ENCODE measurements at regions not wholly inside any gene's neighbourhood (a gene's known extent, or its start where the extent isn't known, plus 50 kb on each side); places are given as distances from the start of the nearest gene placed in this dataset.

DNA sequence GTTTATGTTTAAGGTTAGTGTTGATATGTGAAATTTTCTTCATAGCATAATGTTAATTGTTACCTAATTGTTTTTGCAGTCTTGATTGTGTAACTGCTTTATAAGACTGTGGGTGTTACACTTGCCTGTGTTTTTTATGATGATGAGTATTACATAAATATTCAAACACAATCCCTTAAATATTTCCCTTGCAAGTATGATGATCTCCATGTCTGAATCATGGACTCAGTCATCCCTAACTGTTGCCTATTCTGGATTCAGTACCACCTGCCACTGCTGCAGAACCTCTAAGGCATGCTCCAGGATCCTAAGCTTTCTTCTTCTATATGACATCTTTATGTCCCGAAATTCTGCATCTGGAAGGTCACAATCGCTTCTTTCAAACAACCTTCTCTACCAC is 246.3 kb upstream of the CLEC14A start:
- DNase-seq, result peak in 1 of 2 experiments; percentile 2

DNA sequence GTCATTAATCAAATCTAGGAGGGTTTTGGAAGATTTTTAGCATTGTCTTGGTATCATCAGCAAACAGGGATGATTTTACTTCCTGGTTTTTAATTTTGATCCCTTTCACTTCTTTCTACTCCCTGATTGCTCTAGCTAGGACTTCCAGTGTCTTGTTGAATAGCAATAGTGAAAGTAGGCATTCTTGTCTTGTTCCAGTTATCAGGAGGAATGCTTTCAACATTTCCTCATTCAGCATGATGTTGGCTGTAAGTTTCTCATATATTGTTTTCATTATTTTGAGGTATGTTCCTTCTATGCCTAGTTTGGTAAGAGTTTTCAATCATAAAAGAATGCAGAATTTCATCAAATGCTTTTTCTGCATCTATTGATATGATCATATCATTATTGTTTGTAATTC is 244.2 kb upstream of the CLEC14A start:
- DNase-seq, result no peak

DNA sequence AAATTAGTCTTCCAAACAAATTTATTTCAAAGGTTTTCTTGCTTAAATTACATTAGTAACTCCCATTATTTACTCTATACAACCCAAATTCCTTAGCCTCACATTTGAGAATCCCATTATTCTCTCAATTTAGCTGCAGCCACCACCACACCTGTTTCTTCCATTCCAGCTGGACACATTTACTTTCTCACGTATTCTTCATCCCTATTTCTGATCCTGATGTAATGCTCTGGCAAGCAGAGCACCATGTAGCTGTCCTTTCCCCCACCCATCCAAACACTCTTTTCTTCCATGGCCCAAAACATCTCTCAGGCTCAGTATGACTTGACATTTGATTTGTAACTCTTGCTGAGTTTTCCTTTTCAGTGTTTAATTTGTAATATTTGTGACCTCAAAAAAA is 240.2 kb upstream of the CLEC14A start:
- no peak for DNase-seq

DNA sequence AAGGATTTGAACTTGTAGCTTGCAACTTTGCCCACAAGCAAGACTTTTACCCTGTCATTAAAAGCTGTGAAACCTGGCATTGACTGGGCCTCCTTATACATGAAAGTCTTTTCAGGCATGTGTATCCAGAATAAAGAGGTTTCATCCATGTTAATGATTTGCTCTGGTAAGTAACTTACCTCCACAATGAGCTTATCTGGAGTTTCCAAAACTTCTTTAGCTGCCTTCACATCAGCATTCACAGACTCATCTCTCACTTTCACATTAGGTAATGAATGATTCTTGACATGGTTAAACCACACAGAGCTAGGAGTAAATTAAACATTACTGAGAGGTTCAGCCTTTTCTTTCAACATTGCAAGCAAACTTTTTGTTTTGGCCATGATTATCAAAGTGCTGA is 234.4 kb upstream of the CLEC14A start:
- DNase-seq, result no peak

DNA sequence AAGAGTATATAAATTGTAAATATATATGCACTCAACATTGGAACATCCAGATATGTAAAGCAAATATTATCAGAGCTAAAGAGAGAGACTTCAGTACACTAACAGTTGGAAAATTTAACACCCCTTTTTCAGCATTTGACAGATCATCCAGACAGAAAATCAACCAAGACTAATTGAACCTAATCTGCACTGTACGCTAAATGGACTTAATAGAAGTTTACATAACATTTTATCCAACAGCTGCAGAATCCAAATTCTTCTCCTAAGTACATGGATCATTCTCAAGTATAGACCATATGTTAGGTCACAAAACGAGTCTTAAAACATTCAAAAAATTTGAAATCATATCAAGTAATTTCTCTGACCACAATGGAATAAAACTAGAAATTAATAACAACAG is 229.1 kb upstream of the CLEC14A start:
- DNase-seq, result no peak

DNA sequence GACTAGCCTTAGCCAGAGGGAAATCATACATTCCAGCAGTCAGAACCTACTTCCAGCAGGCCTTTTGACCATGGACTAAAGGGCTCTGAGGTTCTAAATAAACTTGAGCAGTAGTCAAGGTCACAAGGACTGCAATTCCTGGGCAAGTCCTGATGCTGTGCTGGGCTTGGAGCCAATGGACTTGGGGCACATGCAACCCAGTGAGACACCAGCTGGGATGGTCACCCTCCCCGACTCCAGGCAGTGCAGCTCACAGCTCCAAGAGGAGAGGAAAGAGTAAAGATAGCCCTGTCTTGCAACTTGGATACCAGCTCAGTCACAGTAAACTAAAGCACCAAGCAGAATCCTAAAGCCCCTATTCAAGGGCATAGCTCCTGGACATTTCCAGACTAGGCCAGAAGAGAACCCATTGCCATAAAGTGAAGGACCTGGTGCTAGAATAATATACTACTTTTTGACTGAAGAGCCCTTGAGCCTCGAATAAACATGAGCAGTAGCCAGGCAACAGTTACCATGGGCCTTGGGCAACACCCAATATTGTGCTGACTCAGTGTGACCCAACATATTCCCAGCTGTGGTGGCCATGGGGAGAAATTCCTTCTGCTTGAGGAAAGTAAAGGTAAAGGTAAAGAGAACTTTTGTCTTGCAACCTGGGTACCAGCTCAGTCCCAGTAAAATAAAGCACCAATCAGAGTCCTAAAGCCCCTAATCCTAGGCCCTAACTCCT is 226.2 kb upstream of the CLEC14A start:
- DNase-seq, result no peak

DNA sequence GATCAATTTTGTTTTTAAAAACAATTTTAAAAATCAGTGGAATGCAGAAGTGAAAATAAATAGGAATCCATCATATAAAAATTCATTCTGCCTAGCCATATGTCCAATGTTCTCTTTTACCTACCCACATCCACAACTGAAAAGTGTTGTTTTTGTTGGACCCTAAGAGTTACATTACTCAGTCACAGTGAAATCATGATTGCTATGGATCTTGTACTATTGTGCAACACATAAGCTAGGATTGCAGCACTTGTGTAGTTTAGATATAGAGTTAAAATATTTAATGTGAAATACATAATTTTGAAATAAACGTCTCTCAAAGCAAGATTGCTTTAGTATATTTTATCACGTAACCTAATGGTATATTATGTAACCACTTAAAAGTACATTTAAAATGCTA is 213.3 kb upstream of the CLEC14A start:
- no peak for DNase-seq

DNA sequence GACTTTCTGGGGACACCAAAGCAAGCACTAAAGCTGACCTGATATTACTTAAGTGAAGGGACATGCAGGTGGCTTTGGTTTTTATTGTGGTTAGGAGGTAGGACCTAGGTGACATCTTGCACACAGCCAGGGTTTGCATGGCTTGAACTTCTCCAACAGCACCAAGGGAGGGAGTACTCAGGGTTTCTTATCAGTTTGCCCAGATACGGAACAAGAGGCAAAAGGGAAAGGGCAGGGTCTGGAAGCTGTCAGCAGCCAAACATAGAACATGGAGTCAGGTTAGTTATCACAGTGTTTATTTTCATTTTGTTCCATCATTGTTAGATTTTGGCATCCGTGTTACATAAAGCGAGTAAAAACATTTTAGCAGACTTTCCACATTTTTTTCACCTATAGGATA is 186.3 kb upstream of the CLEC14A start:
- no peak for DNase-seq

DNA sequence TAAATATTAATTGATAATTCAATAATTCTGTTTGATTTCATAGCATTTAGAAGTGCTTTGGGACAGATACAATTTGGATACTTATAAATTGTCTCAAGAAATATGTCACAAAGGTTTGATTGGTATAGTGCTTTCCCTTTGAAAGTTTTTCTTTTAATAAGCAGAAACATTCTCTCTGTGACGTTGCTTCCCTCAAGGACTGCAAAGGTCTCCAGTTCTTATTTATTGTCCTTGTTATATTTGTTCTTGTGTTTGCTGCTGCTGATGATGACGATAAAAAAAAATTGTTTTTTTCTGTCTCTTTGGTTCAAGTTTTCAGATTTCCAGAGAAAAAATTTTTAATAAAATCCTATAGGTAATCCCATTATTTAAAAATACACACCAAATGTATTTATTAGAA is 176.3 kb upstream of the CLEC14A start:
- no peak for DNase-seq

DNA sequence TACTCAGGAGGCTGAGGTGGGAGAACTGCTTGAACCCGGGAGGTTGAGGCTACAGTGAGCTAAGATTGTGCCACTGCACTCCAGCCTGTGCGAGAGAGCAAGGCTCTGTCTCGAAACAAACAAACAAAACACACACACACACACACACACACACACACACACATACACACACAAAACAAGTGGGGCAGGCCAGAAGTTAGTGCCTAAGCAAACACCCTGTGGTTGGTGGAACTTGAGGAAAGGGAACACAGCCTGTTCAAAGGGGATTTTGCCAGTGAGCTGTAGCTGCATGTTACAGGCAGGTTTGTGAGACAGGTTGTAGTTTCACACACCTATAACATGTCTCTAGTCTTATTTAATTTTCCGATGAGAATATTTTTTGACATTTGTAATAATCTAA is 175.3 kb upstream of the CLEC14A start:
- DNase-seq, result no peak

DNA sequence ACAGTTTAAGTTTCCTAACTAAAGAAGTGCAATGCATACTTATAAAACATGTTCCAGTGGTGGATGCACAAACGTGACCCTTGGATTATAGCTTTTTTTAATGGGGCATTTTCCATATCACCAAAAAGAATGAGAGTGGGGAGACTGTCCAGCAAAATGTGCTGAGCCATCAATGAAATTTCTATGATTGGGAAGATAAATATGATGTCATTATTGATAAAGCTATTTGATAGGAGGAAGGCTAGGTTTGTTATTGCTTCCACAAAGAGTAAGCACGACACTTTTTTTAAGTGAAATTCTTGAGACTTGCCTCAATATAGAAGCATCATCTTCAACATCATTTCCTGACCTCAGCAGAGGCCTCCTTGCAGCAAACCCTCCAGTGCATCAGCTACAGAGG is 174.6 kb upstream of the CLEC14A start:
- DNase-seq, result no peak

DNA sequence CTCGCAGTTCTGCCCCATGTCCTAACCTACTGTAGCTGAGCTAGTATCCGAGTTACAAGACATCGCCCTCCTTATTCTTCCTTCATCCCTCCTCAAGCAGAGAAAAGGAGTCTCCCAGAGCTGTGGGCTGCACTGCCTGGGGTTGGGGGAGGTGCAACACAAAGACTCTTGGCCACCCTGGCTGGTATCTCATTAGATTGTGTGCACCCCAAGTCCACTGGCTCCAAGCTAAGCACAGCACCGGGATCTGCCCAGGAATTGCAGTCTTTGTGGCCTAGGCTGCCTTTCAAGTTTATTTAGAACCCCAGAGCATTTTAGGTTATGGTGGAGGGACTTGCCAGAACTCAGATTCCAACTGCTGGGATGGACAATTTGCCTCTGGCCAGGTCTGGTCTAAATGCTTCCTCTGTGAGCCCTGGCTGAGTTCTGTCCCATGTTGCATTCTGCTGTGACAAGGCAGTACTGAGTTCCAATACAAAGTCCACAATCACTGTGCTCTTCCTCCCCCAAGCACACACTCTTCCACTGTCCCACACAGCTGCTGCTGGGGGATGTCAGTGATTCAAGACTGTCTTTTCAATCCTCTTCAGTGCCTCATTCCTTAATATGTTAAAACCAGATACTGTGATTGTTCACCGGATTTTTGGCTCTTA is 169.6 kb upstream of the CLEC14A start:
- no peak for DNase-seq

DNA sequence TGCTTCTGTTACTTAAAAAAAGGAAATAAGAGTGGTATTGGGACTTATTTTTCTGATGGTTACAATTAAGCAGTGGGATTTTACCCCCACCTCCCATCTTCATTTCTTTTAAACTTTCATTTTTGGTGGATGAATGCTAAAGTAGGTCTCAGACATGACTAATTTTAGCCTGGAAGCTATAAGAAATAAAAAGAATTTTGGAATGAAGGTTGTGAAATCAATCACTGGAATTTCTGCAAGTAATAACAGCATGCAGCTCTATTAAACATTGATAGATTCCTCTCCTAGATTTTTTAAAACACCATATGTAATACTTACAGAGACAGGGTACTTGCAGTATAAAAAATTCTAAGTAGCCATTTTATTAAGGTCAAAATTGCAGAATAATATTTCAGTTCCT is 164.2 kb upstream of the CLEC14A start:
- no peak for DNase-seq

DNA sequence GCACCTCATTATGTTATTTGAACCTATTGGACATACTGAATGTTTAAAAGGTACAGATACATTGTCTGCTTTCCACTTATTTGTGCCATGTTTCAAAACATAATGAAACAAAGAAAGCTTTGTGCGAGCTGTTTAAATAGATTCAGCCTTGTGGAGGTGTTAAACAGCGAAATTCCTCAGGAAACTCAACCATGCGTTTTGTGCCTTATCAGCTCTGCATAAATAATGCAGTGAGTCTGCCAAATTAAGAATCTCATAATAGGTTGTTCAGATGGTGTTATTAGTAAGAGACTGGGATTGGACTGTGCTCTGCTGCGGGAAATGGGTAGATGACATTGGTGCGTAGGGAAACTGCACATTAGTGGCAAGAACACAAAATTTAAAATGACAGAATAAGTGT is 163.7 kb upstream of the CLEC14A start:
- peak in 1 of 2 experiments; percentile 45 for DNase-seq

DNA sequence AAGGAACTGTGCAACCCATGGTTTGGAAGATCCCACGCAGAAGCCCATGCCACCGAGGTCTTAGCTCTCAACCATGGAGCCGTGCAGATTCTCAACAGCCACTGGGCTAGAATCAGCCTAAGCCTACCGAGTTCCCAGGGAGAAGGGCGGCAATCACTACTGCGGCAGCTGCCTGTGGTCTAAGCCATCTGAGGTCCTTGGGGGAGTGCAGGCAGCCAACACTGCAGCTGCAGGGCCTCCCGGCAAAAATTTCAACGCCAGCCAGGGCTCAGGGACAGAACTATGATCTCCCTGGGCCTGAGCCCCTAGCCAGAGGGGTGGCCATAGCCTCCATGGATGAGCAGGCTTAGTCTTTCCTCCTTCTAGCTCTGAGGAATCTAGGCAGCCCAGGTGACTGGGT is 156.8 kb upstream of the CLEC14A start:
- DNase-seq, result no peak

DNA sequence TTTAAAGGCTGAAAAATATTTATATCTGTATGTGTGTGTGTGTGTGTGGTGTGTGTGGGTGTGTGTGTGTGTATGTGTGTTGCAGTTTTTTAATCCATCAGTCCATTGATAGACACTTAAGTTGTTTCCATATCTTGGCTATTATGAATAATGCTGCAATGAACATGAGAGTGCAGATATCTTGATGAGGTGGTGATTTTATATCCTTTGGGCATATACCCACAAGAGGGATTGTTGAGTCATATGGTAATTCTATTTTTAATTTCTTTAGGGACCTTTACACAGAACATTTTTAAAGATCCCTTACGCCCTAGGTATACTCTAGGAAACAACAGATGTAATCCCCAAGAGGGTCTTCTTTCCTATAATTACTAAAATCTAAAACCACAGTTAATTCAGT is 154.5 kb upstream of the CLEC14A start:
- DNase-seq, result no peak

DNA sequence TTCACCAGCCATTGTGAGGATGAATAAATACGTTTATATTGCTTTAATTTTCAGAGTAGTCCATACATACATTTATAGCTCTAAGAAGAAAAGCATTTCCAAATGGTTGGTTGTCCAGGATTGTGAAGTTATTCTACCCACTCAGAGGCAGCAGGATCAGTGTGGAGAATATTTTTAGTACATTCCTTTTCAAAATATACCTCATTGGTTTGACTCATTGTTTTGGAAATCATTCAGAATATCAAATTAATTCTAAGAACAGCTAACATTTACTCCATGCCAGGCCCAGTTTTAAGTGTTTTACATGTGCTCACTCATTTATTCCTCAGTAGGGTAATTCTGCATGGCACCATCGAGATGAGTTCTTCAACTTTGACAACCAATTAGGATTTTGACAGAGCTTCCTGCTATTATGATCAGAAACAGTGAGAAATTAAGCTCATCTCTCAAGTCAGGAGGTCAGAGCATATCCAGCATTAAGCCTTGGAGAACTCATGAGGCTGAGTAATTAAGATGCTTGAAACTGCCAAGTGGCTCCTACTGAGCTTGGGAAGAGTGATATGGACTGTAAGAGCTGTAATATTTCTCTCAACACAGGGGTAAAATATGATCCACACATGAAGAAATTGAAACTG is 153.3 kb upstream of the CLEC14A start:
- no peak for DNase-seq

DNA sequence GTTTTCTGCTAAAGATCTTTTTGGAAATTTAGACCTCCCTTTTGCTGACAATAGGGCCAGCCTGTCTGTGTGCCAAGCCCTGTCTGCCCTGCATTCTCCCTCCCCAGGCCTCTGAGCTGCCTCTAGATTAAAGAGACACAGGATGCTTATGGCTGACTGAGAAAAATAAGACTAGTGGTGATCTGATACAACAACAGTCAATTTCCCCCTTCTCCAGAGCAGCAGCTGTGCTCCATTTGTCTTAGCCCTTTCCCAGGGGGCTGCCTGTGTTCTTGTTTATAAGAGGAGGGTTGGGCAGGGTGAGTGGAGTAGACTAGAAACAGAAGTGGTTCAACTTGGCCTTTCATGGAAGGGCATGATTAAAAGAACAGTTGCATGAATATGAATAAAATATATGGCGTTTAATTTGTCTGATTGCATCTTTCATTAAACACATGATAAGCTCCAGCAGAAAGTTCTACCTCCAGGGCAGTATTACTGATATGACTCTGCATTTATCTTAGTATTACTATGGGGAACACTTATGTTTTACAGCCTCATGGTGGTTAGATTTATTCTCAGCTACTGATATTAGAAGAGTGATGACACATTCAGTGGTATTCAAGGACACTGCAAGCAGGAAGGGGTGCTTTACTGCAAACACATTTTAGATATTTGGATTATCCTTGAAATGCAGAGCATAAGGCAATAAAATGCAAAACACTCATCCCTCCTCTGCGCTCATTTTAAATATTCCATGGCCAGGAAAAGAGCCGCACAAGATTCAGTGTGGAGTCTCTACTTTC is 150.2 kb upstream of the CLEC14A start:
- peak; percentile 61 to 74 for DNase-seq

DNA sequence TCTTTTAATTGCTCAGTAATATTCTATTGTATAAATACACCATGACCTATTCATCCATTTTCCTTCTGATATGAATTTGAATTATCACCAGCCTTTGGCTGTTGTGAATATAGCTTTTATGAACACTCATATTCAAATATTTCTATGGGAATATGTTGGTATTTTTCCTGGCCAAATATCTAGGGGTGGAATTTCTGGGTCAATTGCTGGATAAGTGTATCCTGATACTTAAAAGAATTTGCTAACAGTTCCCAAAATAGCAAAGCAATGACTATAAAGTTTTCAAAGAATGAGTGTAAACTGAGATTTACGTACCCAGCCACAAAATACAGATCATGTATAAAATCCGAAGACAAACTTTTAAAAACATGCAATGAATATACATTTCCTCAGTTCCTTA is 148.7 kb upstream of the CLEC14A start:
- no peak for DNase-seq

DNA sequence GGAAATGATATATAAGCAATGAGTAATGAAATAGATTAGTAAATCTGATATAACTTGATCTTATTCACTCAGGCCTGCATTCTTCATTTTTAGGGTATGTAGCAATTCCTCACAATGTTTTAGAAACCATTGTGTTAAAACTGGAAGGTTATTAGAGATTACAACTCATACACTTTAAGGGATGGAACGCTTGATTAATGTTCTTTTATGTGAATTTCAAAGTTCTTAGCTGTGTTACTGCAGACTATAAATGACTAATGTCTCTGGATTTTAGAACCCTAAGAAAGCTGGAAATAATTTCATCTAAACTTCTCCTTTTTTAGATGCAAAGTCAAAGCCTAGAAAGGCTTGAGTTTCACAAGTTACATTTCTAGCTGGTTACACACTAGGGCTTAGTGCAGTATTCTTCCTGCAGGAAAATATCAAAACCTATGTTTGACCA is 148.2 kb upstream of the CLEC14A start:
- no peak for DNase-seq

DNA sequence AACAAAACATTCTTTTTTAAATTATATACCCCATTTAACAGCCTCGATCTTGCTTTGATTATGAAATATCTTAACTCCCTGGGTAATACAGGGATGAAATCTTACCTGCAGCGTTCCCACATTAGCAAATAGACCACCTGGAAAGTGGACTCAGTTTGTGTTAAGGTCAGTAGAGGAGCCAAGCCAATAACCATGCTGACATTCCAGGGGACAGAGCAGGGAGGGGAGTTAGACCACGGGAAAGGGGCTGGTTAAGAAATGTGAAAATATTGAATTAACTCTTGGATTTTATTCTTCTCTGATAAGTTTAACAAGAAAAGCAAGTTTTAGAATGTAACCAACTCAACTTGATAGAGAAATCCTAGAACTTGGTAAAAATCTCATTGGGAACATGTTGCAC is 144.9 kb upstream of the CLEC14A start:
- DNase-seq, result no peak

DNA sequence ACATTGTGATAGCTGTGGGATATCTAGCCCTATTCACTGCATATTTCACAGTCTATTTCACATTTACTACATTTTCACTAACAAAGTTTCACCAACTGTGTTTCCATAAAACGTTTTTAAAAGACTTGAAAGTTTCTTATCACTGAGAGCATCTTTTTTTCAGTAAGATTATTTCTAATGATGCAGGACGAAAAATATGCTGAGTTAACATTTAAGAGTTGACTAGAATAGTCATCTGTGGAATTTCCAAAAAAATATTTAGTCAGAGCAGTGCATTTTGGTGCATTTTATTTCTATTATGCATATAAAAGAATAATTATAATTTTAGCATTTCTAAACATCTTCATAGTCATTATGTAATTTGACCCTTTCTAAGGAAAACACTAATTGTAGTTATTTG is 143.8 kb upstream of the CLEC14A start:
- no peak for DNase-seq

DNA sequence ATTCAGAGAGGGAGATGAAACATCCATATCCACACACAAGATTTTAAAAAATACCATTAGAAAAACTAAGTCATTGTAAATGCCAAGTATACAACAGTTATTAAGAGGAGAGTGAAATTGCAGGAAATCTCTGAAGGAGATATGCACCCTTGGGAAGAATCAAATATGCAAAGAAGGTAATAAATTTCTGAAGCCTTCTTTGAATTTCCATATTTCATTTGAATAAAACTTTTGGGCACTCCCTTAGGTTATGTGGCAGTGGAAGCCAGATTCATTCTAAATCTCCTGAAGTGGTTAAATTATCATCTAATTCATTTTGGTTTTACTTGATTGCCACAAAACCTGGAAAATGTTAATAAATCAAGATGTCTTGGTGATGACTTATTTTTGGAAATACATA is 138.9 kb upstream of the CLEC14A start:
- peak; percentile 17 to 33 for DNase-seq

DNA sequence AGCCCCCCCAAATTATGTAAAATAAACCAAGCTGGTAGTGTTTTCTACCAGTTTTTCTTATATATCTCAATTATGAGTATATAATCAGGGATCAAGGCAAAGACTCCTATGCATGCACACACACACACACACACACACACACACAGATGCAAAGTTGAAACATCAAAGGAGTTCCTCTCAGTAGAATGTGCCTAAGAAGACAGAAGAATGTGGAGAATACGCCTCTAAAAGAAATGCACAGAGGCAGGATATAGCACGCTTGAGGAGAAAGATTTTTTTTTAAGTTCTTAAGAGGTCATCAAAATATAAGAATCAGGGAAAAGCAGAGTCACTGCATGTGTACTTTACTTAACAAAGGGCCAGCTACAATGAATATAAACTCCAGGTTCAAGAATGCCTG is 138.2 kb upstream of the CLEC14A start:
- DNase-seq, result no peak
